Naive thymus-derived CD4-positive, alpha-beta T cell (primary cell): ENCODE measurements at regions not wholly inside any gene's neighbourhood (a gene's known extent, or its start where the extent isn't known, plus 50 kb on each side); places are given as distances from the start of the nearest gene placed in this dataset.

Source experiments
- ATAC-seq: fragments of 150-1000 bp; cut with Tn5 transposase; 2 replicates; pipeline ENCODE4 v1.10.0; 2021; ENCODE audit warnings: mild to moderate bottlenecking, moderate library complexity
- CTCF ChIA-PET: fragments of 350-600 bp; sonication (Branson Sonifier 250); formaldehyde crosslinking; loops from one replicate; lab custom pipeline; 2021; ENCODE audit warnings: antibody characterized with exemption; lab: Charles Lee
- POLR2A ChIA-PET: fragments of 350-600 bp; sonication (Branson Sonifier 250); formaldehyde crosslinking; loops from one replicate; lab custom pipeline; 2021; ENCODE audit warnings: antibody characterized with exemption, inconsistent platforms; lab: Charles Lee
- DNase-seq, 9 donors: peaks; one replicate each; pipeline versions ENCODE4 v3.0.0 to v3.0.0-alpha.2; 2020 to 2022; ENCODE audit warnings: mixed read lengths in 1 of 9
- H3K27ac ChIP-seq: one replicate; pipeline ENCODE4 v1.7.0; 2013; ENCODE audit warnings: mild to moderate bottlenecking, low read depth, low read length, moderate library complexity
- H3K27me3 ChIP-seq, 2 donors: one replicate each; pipeline ENCODE4 v1.7.0; 2013; ENCODE audit warnings: low read length in 2 of 2, mild to moderate bottlenecking in 2 of 2, moderate library complexity in 2 of 2; ENCODE audit not compliant: control insufficient read depth in 2 of 2, insufficient read depth in 2 of 2
- H3K36me3 ChIP-seq, 3 experiments: 1 replicate in 2 of 3; 2 replicates in 1 of 3; pipeline ENCODE4 v1.7.0; 2013; ENCODE audit warnings: low read length in 3 of 3, mild to moderate bottlenecking in 3 of 3, moderate library complexity in 1 of 3; ENCODE audit not compliant: insufficient read depth in 3 of 3, control insufficient read depth in 2 of 3
- H3K4me1 ChIP-seq, 2 donors: one replicate each; pipeline ENCODE4 v1.7.0; 2013; ENCODE audit warnings: low read length in 2 of 2, mild to moderate bottlenecking in 2 of 2, moderate library complexity in 1 of 2; ENCODE audit not compliant: control insufficient read depth in 2 of 2, insufficient read depth in 2 of 2
- H3K4me3 ChIP-seq: 2 replicates; pipeline ENCODE4 v1.7.0; 2013; ENCODE audit warnings: mild to moderate bottlenecking, low read length
- H3K9me3 ChIP-seq, 3 experiments: 1 replicate in 2 of 3; 2 replicates in 1 of 3; pipeline ENCODE4 v1.7.0; 2013; ENCODE audit warnings: low read length in 3 of 3; ENCODE audit not compliant: control insufficient read depth in 2 of 3
- H3K27ac Mint-ChIP-seq, 9 donors: one replicate each; pipeline ENCODE4 v1.8.0; 2020 to 2022; ENCODE audit warnings: mixed read lengths in 9 of 9, mild to moderate bottlenecking in 8 of 9, moderate library complexity in 5 of 9, inconsistent platforms in 2 of 9
- H3K27me3 Mint-ChIP-seq, 5 donors: one replicate each; pipeline ENCODE4 v1.8.0; 2021 to 2022; ENCODE audit warnings: mixed read lengths in 5 of 5, mild to moderate bottlenecking in 1 of 5
- H3K36me3 Mint-ChIP-seq, 5 donors: one replicate each; pipeline ENCODE4 v1.8.0; 2020 to 2022; ENCODE audit warnings: mixed read lengths in 5 of 5, mild to moderate bottlenecking in 3 of 5, inconsistent platforms in 1 of 5
- H3K4me1 Mint-ChIP-seq, 7 donors: one replicate each; pipeline ENCODE4 v1.8.0; 2020 to 2022; ENCODE audit warnings: mixed read lengths in 7 of 7, mild to moderate bottlenecking in 3 of 7, inconsistent platforms in 1 of 7
- H3K4me3 Mint-ChIP-seq, 10 donors: one replicate each; pipeline ENCODE4 v1.8.0; 2020 to 2022; ENCODE audit warnings: mild to moderate bottlenecking in 10 of 10, mixed read lengths in 10 of 10, moderate library complexity in 6 of 10, inconsistent platforms in 2 of 10
- H3K9me3 Mint-ChIP-seq, 11 donors: one replicate each; pipeline ENCODE4 v1.8.0; 2020 to 2022; ENCODE audit warnings: mixed read lengths in 11 of 11, mild to moderate bottlenecking in 4 of 11, inconsistent platforms in 1 of 11, moderate library complexity in 1 of 11
- intact Hi-C, 2 donors: fragments of 100-400 bp; cut with micrococcal nuclease; formaldehyde crosslinking; loops; one replicate each; pipeline ENCODE4 v1.15.1; 2023

- Histone ChIP-seq H3K4me1 (peaks cover 0 to 12% of the 10 kb centered on the region in 2 donors), H3K9me3 (no peaks in the 10 kb centered on the region), H3K27ac (no peak overlapping the region), H3K36me3 (no peaks in the 10 kb centered on the region), H3K27me3 (no peaks in the 10 kb centered on the region), H3K4me3 (no peak overlapping the region)
- H3K4me1 Mint-ChIP-seq, result peaks cover 12 to 31% (median 24%) of the 10 kb centered on the region in 7 donors
- no peak overlapping the region for H3K27ac Mint-ChIP-seq
- DNase-seq, result no peak
- H3K27me3 Mint-ChIP-seq, result no peaks in the 10 kb centered on the region
- H3K4me3 Mint-ChIP-seq, result no peak overlapping the region
- POLR2A ChIA-PET, result no interaction called here
- ATAC-seq, result no peak
- CTCF ChIA-PET, result no interaction called here
- H3K9me3 Mint-ChIP-seq, result no peaks in the 10 kb centered on the region
- intact Hi-C loops, result no loop called here
- H3K36me3 Mint-ChIP-seq, result no peaks in the 10 kb centered on the region
These were observed 194.0 kb upstream of the DMRT1 start for GRCh38 chr9:647522-647921.

- Histone ChIP-seq H3K36me3 (no peaks in the 10 kb centered on the region), H3K9me3 (no peaks in the 10 kb centered on the region), H3K4me3 (peak overlapping the region; percentile 27), H3K4me1 (peaks cover 0 to 16% of the 10 kb centered on the region in 2 donors), H3K27ac (no peak overlapping the region), H3K27me3 (no peaks in the 10 kb centered on the region)
- H3K36me3 Mint-ChIP-seq, result peaks cover 0 to under 1% (median 0%) of the 10 kb centered on the region in 5 donors
- POLR2A ChIA-PET, result interaction anchor here (0.8 kb wide), 1 partner anchor 181 kb away, joined by 3 read pairs; no protein-coding TSS in a partner anchor
- ATAC-seq, result no peak
- no peaks in the 10 kb centered on the region for H3K9me3 Mint-ChIP-seq
- peak overlapping the region in 5 of 9 donors; percentile 49 to 77 (median 61) for H3K27ac Mint-ChIP-seq
- H3K4me1 Mint-ChIP-seq, result peaks cover 14 to 33% (median 30%) of the 10 kb centered on the region in 7 donors
- no peak for DNase-seq
- no peaks in the 10 kb centered on the region for H3K27me3 Mint-ChIP-seq
- intact Hi-C loops, result loop anchor here in 1 of 2 donors (2.0 kb wide), 1 partner anchor 15 kb away; no protein-coding TSS in a partner anchor
- CTCF ChIA-PET, result no interaction called here
- peak overlapping the region in 9 of 10 donors; percentile 35 to 87 (median 81) for H3K4me3 Mint-ChIP-seq
These were observed 192.1 kb upstream of the DMRT1 start for GRCh38 chr9:649128-650074.

GRCh38 chr9:650362-650761 is 191.1 kb upstream of the DMRT1 start:
- Histone ChIP-seq H3K27ac (no peak overlapping the region), H3K4me3 (peak overlapping the region; percentile 27), H3K4me1 (peaks cover 0 to 16% of the 10 kb centered on the region in 2 donors), H3K27me3 (no peaks in the 10 kb centered on the region), H3K36me3 (no peaks in the 10 kb centered on the region), H3K9me3 (no peaks in the 10 kb centered on the region)
- H3K27ac Mint-ChIP-seq, result peak overlapping the region; percentile 40 to 90 (median 61)
- DNase-seq (peak in 2 of 9 donors; percentile 2 to 7), ATAC-seq (no peak)
- H3K27me3 Mint-ChIP-seq, result no peaks in the 10 kb centered on the region
- H3K9me3 Mint-ChIP-seq, result no peaks in the 10 kb centered on the region
- POLR2A ChIA-PET, result no interaction called here
- intact Hi-C loops, result no loop called here
- peak overlapping the region; percentile 63 to 87 (median 79) for H3K4me3 Mint-ChIP-seq
- CTCF ChIA-PET, result no interaction called here
- H3K4me1 Mint-ChIP-seq, result peaks cover 14 to 36% (median 30%) of the 10 kb centered on the region in 7 donors
- H3K36me3 Mint-ChIP-seq, result peaks cover 0 to 3% (median 0%) of the 10 kb centered on the region in 5 donors

GRCh38 chr9:651371-651770 is 190.1 kb upstream of the DMRT1 start:
- ChIA-PET CTCF (no interaction called here), POLR2A (interaction anchor here (0.6 kb wide), 2 partner anchors 9 to 171 kb away, joined by 4 to 6 read pairs; no protein-coding TSS in a partner anchor)
- Histone ChIP-seq H3K27me3 (no peaks in the 10 kb centered on the region), H3K36me3 (no peaks in the 10 kb centered on the region), H3K27ac (no peak overlapping the region), H3K4me1 (peaks cover 0 to 16% of the 10 kb centered on the region in 2 donors), H3K4me3 (no peak overlapping the region), H3K9me3 (no peaks in the 10 kb centered on the region)
- Mint-ChIP-seq H3K36me3 (peaks cover 0 to 3% (median 0%) of the 10 kb centered on the region in 5 donors), H3K27me3 (no peaks in the 10 kb centered on the region), H3K4me3 (peak overlapping the region in 1 of 10 donors; percentile 87), H3K4me1 (peaks cover 14 to 37% (median 30%) of the 10 kb centered on the region in 7 donors), H3K27ac (peak overlapping the region in 1 of 9 donors; percentile 77), H3K9me3 (no peaks in the 10 kb centered on the region)
- ATAC-seq, result no peak
- no peak for DNase-seq
- intact Hi-C loops, result no loop called here

GRCh38 chr9:652914-653313 is 188.6 kb upstream of the DMRT1 start:
- peak overlapping the region in 2 of 10 donors; percentile 18 to 23 for H3K4me3 Mint-ChIP-seq
- POLR2A ChIA-PET, result no interaction called here
- H3K27me3 Mint-ChIP-seq, result no peaks in the 10 kb centered on the region

GRCh38 chr9:653421-653820 is 188.1 kb upstream of the DMRT1 start:
- Histone ChIP-seq H3K4me3 (no peak overlapping the region), H3K36me3 (no peaks in the 10 kb centered on the region), H3K9me3 (no peaks in the 10 kb centered on the region), H3K27ac (no peak overlapping the region), H3K27me3 (no peaks in the 10 kb centered on the region), H3K4me1 (peaks cover 0 to 16% of the 10 kb centered on the region in 2 donors)
- Mint-ChIP-seq H3K4me3 (no peak overlapping the region), H3K27ac (no peak overlapping the region), H3K36me3 (peaks cover 0 to 12% (median 0%) of the 10 kb centered on the region in 5 donors), H3K9me3 (no peaks in the 10 kb centered on the region), H3K27me3 (no peaks in the 10 kb centered on the region), H3K4me1 (peaks cover 20 to 42% (median 27%) of the 10 kb centered on the region in 7 donors)
- POLR2A ChIA-PET, result no interaction called here
- ATAC-seq, result no peak
- intact Hi-C loops, result no loop called here
- CTCF ChIA-PET, result no interaction called here
- DNase-seq, result no peak

More at GRCh38 chr9:652914-653313, 188.6 kb upstream of the DMRT1 start:
- H3K9me3 Mint-ChIP-seq, result no peaks in the 10 kb centered on the region
- ATAC-seq (no peak), DNase-seq (no peak)
- no peak overlapping the region for H3K4me3 ChIP-seq
- H3K4me1 Mint-ChIP-seq, result peaks cover 20 to 44% (median 30%) of the 10 kb centered on the region in 7 donors
- intact Hi-C loops, result no loop called here
- peaks cover 0 to 16% of the 10 kb centered on the region in 2 donors for H3K4me1 ChIP-seq
- CTCF ChIA-PET, result no interaction called here
- H3K36me3 Mint-ChIP-seq, result peaks cover 0 to 8% (median 0%) of the 10 kb centered on the region in 5 donors
- H3K27ac Mint-ChIP-seq, result peak overlapping the region in 1 of 9 donors; percentile 61
- H3K27ac ChIP-seq, result no peak overlapping the region
- no peaks in the 10 kb centered on the region for H3K36me3 ChIP-seq
- H3K27me3 ChIP-seq, result no peaks in the 10 kb centered on the region
- H3K9me3 ChIP-seq, result no peaks in the 10 kb centered on the region
